ENCODE measurements at regions not wholly inside any gene's neighbourhood (a gene's known extent, or its start where the extent isn't known, plus 50 kb on each side); places are given as distances from the start of the nearest gene placed in this dataset.

- TF ChIP-seq POLR2AphosphoS5 (IDR thresholded peaks at IDR 0.05; ENCODE audit: low read depth, low read length) (no peak), POLR2A (IDR thresholded peaks at IDR 0.05; ENCODE audit: low read depth, low read length) (no peak), TAF1 (IDR thresholded peaks at IDR 0.05; ENCODE audit: low read depth, low read length) (no peak), POU2F2 (IDR thresholded peaks at IDR 0.05; ENCODE audit: low read depth, low read length) (no peak), PAX5 (IDR thresholded peaks at IDR 0.05; ENCODE audit: insufficient read depth, low read length, severe bottlenecking) (no peak)
Observed at GRCh38 chr12:25052914-25053211, 104.0 kb upstream of the BCAT1 start.

Measured in GM12891 (cell line).